ENCODE measurements at regions not wholly inside any gene's neighbourhood (a gene's known extent, or its start where the extent isn't known, plus 50 kb on each side); places are given as distances from the start of the nearest gene placed in this dataset.

GRCh38 chr5:96219580-96220281 is 213.3 kb downstream of the PCSK1 start:
- Histone ChIP-seq H4K20me1 (ENCODE audit: control insufficient read depth, insufficient read depth) (no peaks in the 10 kb centered on the region), H3K4me2 (ENCODE audit: control insufficient read depth, insufficient read depth) (no peak overlapping the region), H3K9ac (ENCODE audit: control insufficient read depth, insufficient read depth, low read length) (no peak overlapping the region), H3K4me3 (no peak overlapping the region), H2AFZ (ENCODE audit: control insufficient read depth, low read depth, low read length) (no peak overlapping the region; the same call in none of the 2 replicates), H3K9me3 (replicated peaks; ENCODE audit: control insufficient read depth, insufficient read depth, low read length) (no peaks in the 10 kb centered on the region), H3K36me3 (ENCODE audit: control insufficient read depth in 2 of 2, insufficient read depth in 2 of 2, low read length in 1 of 2) (no peaks in the 10 kb centered on the region), H3K4me1 (ENCODE audit: control insufficient read depth, insufficient read depth, low read length) (no peaks in the 10 kb centered on the region), H3K27me3 (replicated peaks in 1 of 2; ENCODE audit: control insufficient read depth in 2 of 2, insufficient read depth in 2 of 2, low read length in 1 of 2) (no peaks in the 10 kb centered on the region), H3K27ac (ENCODE audit: control insufficient read depth, insufficient read depth) (no peak overlapping the region; the same call in 1 of the 2 replicates), H3K79me2 (ENCODE audit: control insufficient read depth, insufficient read depth, low read length) (no peaks in the 10 kb centered on the region)
- DNase-seq (ENCODE audit: low read depth, low spot score) (no peak), ATAC-seq (no peak; the same call in none of the 3 replicates), FAIRE-seq (no peak)
- ChIA-PET CTCF (interaction anchor here (1.4 to 2.0 kb wide), 2 partner anchors 16 to 327 kb away, joined by 3 to 5 read pairs; no protein-coding TSS in a partner anchor), SMC1A (ENCODE audit: uncharacterized antibody, unreplicated experiment) (interaction anchor here (0.7 to 4.0 kb wide), 3 partner anchors 16 to 148 kb away, joined by 3 to 21 read pairs (median 3); no protein-coding TSS in a partner anchor), POLR2A (no interaction called here), RAD21 (ENCODE audit: unreplicated experiment) (interaction anchor here (0.9 to 1.0 kb wide), 2 partner anchors 116 to 262 kb away, joined by 3 to 4 read pairs; no protein-coding TSS in a partner anchor)
- WGBS (ENCODE audit: insufficient coverage, insufficient replicate concordance, low lambda C conversion rate, missing lambda C conversion rate) = 48% methylated on average over 4 of the region's 4 CpGs
- in situ Hi-C loops (cut with MboI) = no loop called here
- TF ChIP-seq RAD51 (IDR thresholded peaks at IDR 0.05) (no peak), JUNB (IDR thresholded peaks at IDR 0.05) (no peak), PRDM15 (CRISPR knock-in tag; IDR thresholded peaks at IDR 0.05) (no peak), TCF3 (IDR thresholded peaks at IDR 0.05; ENCODE audit: borderline replicate concordance, insufficient read depth, low read depth, low read length) (no peak), PBX3 (IDR thresholded peaks at IDR 0.05; ENCODE audit: insufficient replicate concordance, low read depth, low read length) (no peak)
- no TSS peak for BruUV-seq (replicated peaks)
- intact Hi-C loops (cut with micrococcal nuclease; ENCODE audit: unreplicated experiment) = no loop called here
